Activated T-helper 1 cell treated with anti-CD3 and anti-CD28 coated beads, Interleukin-12 subunit alpha, Interleukin-12 subunit beta, Interleukin-2, Interleukin-4 antibody, amounts not matched to agents 30 ng/mL and 10 ng/mL and 1 ng/mL, durations not matched to agents 14 hours and 24 hours and 36 hours (primary cell): ENCODE measurements at regions not wholly inside any gene's neighbourhood (a gene's known extent, or its start where the extent isn't known, plus 50 kb on each side); places are given as distances from the start of the nearest gene placed in this dataset.
"Not testable (repeated sequence)": the region's sequence is repeated elsewhere in the genome, so short reads cannot be mapped to it uniquely, and the experiment has no call there.

ENCODE experiments used
- DNase-seq: peaks from one replicate; pipeline ENCODE4 v3.0.0; 2021; ENCODE audit warnings: low spot score
- H3K27ac Mint-ChIP-seq: one replicate; pipeline ENCODE4 v1.8.0; 2021; ENCODE audit warnings: mild to moderate bottlenecking, mixed read lengths
- H3K27me3 Mint-ChIP-seq: one replicate; pipeline ENCODE4 v1.8.0; 2022; ENCODE audit warnings: mild to moderate bottlenecking, moderate library complexity, mixed read lengths; ENCODE audit not compliant: insufficient read depth
- H3K36me3 Mint-ChIP-seq: one replicate; pipeline ENCODE4 v1.8.0; 2021; ENCODE audit warnings: low read depth, mixed read lengths
- H3K4me1 Mint-ChIP-seq: one replicate; pipeline ENCODE4 v1.8.0; 2021; ENCODE audit warnings: low read depth, mixed read lengths
- H3K4me3 Mint-ChIP-seq: one replicate; pipeline ENCODE4 v1.8.0; 2021; ENCODE audit warnings: mild to moderate bottlenecking, moderate library complexity, mixed read lengths
- H3K9me3 Mint-ChIP-seq: one replicate; pipeline ENCODE4 v1.8.0; 2021; ENCODE audit warnings: mixed read lengths
- intact Hi-C: fragments of 100-400 bp; cut with micrococcal nuclease; formaldehyde crosslinking; loops from one replicate; pipeline ENCODE4 v1.15.1; 2024

DNA sequence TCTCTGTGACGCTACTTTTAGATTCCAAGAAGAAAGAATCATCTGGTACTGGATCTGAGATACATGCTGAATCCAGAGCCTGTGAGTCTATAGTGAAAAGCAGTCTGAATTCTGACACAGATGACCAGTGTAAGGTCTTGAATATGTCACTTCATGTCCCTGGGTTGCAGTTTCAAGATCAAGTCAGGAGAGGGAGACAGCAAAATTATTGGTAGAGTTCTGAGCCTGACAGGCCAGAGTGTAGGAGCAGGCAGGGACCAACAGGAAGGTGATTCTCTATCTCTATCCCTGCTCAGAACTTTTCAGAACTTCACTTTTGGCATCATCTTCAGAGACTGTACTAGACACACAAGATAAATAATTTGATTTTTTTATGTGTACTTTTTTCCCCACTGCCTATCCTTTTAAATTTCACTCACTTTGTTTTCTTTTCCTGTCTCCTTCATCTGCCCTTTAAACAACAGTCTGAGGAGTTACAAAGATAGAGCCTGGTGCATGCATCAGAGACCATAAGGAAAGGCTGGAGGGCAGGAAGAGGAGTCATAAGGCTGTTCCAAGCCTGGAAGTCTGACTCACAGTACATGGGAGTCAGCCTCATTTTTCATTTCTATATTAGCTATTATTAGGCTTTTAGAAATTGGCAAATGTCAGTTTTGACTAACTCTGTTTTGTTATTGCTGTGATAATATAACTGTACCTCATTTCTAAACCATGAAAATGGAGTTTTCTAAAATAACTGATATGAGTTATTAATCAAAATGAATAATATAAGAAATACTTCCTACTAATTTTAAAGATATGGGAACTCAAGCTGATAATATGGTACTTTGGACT is 120.2 kb upstream of the TMEM229A start:
- H3K9me3 Mint-ChIP-seq: no peaks in the 10 kb centered on the region
- H3K27me3 Mint-ChIP-seq: no peaks in the 10 kb centered on the region
- no peak overlapping the region for H3K27ac Mint-ChIP-seq
- H3K4me1 Mint-ChIP-seq: no peaks in the 10 kb centered on the region
- intact Hi-C loops: loop anchor here (2.0 kb wide), 1 partner anchor 632 kb away; no protein-coding TSS in a partner anchor
- no peak overlapping the region for H3K4me3 Mint-ChIP-seq
- DNase-seq: no peak
- H3K36me3 Mint-ChIP-seq: no peaks in the 10 kb centered on the region

- no peak overlapping the region for H3K4me3 Mint-ChIP-seq
- H3K27ac Mint-ChIP-seq: no peak overlapping the region
- intact Hi-C loops: no loop called here
- no peak for DNase-seq
- no peaks in the 10 kb centered on the region for H3K27me3 Mint-ChIP-seq
- peaks cover 4% of the 10 kb centered on the region for H3K9me3 Mint-ChIP-seq
- H3K4me1 Mint-ChIP-seq: no peaks in the 10 kb centered on the region
- H3K36me3 Mint-ChIP-seq: no peaks in the 10 kb centered on the region
Measured at GRCh38 chr7:124137664-124138063, 104.8 kb upstream of the TMEM229A start.

GRCh38 chr7:124124201-124124600 is 91.3 kb upstream of the TMEM229A start:
- H3K4me3 Mint-ChIP-seq: no peak overlapping the region
- no peaks in the 10 kb centered on the region for H3K4me1 Mint-ChIP-seq
- intact Hi-C loops: no loop called here
- DNase-seq: no peak
- H3K36me3 Mint-ChIP-seq: no peaks in the 10 kb centered on the region
- no peaks in the 10 kb centered on the region for H3K9me3 Mint-ChIP-seq
- no peaks in the 10 kb centered on the region for H3K27me3 Mint-ChIP-seq
- H3K27ac Mint-ChIP-seq: no peak overlapping the region

DNA sequence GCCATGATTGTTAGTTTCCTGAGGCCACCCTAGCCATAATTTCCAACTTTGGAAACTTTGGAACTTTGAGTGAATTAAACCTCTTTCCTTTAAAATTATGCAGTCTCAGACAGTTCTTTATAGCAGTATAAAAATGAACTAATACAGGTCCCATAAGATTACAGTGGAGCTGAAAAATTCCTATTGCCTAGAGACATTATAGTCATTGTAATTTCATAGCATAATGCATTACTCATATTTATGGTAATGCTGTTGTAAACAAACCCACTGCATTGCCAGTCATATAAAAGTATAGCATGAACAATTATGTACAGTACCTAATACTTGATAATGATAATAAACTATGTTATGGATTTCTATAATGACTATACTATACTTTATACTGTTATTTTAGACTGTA is 88.0 kb upstream of the TMEM229A start:
- DNase-seq: no peak
- Mint-ChIP-seq H3K4me3 (no peak overlapping the region), H3K4me1 (no peaks in the 10 kb centered on the region), H3K27me3 (no peaks in the 10 kb centered on the region), H3K9me3 (no peaks in the 10 kb centered on the region), H3K27ac (no peak overlapping the region), H3K36me3 (no peaks in the 10 kb centered on the region)
- intact Hi-C loops: no loop called here

- Mint-ChIP-seq H3K36me3 (no peaks in the 10 kb centered on the region), H3K27ac (no peak overlapping the region)
Measured at GRCh38 chr7:124113045-124113444, 80.2 kb upstream of the TMEM229A start.

DNA sequence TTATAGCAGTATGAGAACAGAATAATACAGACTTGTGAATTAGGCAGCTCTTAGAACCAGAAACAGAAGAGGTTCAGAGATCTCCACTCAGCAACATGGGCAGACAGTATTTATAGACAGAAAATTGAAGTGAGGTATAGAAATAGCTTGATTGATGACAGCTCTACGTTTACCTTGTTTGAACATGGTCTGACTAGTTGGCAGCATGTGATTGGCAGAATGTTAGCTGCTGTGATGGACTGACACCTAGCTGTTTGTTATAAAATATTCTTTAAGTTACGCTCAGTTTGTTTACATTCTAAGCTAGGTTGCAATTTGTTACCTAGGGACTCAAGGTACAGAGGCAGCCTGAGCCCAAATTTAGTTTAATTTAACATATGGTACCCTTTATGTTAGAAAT is 73.7 kb upstream of the TMEM229A start:
- no peaks in the 10 kb centered on the region for H3K9me3 Mint-ChIP-seq
- no peak overlapping the region for H3K4me3 Mint-ChIP-seq
- no peaks in the 10 kb centered on the region for H3K27me3 Mint-ChIP-seq
- no peak for DNase-seq
- H3K36me3 Mint-ChIP-seq: no peaks in the 10 kb centered on the region
- no peak overlapping the region for H3K27ac Mint-ChIP-seq
- H3K4me1 Mint-ChIP-seq: no peaks in the 10 kb centered on the region
- intact Hi-C loops: no loop called here

More at GRCh38 chr7:124113045-124113444, 80.2 kb upstream of the TMEM229A start:
- Mint-ChIP-seq H3K9me3 (no peaks in the 10 kb centered on the region), H3K4me1 (no peaks in the 10 kb centered on the region), H3K4me3 (no peak overlapping the region), H3K27me3 (no peaks in the 10 kb centered on the region)
- intact Hi-C loops: no loop called here
- no peak for DNase-seq

DNA sequence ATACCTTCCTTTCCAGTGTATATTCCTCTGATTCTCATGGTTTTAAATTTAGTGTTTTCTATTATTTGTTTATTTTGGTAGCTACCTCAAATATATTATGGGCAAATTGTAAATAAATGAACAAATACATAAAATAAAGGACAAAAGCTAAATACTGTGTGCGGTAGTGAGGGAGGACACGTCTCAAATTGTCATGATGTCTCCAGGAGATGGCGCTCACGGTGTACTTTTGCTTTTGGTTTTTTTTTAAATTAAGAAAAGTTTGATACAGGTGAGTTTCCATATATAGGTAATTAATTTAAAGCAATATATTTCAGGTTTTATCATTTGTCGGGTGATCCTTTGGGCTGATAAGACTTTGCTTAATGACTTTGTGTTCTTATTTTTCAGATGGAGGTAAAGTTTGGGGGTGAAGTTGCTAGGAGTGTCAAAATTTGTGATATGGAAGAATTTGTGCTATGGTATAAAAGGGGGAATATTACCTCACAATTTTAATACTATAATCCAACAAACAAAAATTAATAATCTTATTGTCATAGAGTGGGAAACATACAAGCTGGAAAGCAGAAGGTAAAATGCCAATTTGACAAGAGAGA is 68.4 kb upstream of the TMEM229A start:
- DNase-seq: no peak
- intact Hi-C loops: loop anchor here (2.0 kb wide), 1 partner anchor 756 kb away; no protein-coding TSS in a partner anchor

DNA sequence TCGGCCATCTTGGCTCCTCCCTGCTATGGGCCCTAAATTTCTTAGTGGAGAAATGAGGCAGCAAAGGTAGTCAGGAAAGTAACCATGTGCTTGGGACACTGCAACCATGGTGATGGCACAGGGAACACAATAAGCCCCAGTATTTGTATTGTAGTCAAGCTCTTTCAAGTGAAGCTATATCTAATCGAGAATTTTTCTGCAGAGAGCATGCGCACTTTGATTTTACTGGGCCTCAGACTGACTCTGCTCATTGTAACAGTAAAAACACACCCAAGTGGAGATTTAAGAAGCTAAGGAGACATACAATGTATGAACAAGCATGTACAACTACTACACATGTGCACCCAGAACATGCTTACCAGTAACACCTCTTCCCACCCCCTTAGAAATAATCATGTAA is 67.3 kb upstream of the TMEM229A start:
- Mint-ChIP-seq H3K27me3 (no peaks in the 10 kb centered on the region), H3K4me1 (no peaks in the 10 kb centered on the region), H3K27ac (no peak overlapping the region), H3K4me3 (no peak overlapping the region), H3K36me3 (no peaks in the 10 kb centered on the region), H3K9me3 (no peaks in the 10 kb centered on the region)
- DNase-seq: no peak
- intact Hi-C loops: loop anchor here (2.0 kb wide), 1 partner anchor 757 kb away; no protein-coding TSS in a partner anchor

More for the DNA sequence above, 68.4 kb upstream of the TMEM229A start:
- Mint-ChIP-seq H3K27ac (no peak overlapping the region), H3K4me1 (no peaks in the 10 kb centered on the region), H3K36me3 (no peaks in the 10 kb centered on the region), H3K4me3 (no peak overlapping the region), H3K27me3 (no peaks in the 10 kb centered on the region), H3K9me3 (no peaks in the 10 kb centered on the region)

GRCh38 chr7:124099585-124099984 is 66.7 kb upstream of the TMEM229A start:
- H3K4me1 Mint-ChIP-seq, H3K9me3 Mint-ChIP-seq, H3K4me3 Mint-ChIP-seq, intact Hi-C loops, H3K27ac Mint-ChIP-seq, DNase-seq, H3K36me3 Mint-ChIP-seq, H3K27me3 Mint-ChIP-seq: not testable (repeated sequence)

DNA sequence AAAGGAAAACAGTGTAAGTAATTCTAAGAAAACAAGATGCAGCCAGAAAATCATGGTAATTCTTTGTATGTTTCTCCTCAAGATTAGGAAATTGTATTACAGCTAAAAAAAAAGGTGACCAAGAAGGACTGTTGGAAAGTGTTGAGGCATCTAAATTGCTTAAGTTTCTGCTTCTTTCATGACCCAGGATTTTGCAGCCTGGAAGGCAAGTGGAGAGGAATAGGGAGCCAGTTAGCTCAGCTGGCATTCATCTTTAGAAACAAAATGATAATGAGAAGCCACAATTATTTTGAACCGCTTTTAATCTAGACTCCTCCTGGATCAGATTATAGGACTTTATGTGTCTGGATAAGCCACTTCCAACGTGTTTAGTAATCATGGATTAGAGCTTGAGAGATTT is 56.8 kb upstream of the TMEM229A start:
- Mint-ChIP-seq H3K4me3 (no peak overlapping the region), H3K27ac (no peak overlapping the region), H3K27me3 (peaks cover 4% of the 10 kb centered on the region), H3K36me3 (no peaks in the 10 kb centered on the region), H3K4me1 (no peaks in the 10 kb centered on the region), H3K9me3 (no peaks in the 10 kb centered on the region)
- no peak for DNase-seq
- intact Hi-C loops: no loop called here

DNA sequence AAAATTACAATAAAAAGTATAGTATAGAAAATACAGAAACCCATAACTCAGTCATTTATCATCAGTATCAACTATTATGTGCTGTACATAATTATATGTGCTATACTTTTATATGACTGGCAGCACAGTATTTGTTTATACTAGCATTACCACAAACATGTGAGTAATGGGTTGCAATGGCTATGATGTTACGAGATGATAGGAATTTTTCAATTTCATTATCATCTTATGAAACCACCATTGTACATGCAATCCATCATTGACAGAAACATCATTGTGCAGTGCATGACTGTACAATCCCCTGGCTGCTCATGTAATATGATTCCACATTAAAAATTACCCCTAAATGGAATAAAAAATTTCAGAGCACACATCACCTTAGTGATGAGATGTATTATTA is 55.7 kb upstream of the TMEM229A start:
- no peak overlapping the region for H3K4me3 Mint-ChIP-seq
- no peaks in the 10 kb centered on the region for H3K36me3 Mint-ChIP-seq
- no peak for DNase-seq
- H3K9me3 Mint-ChIP-seq: no peaks in the 10 kb centered on the region
- H3K27me3 Mint-ChIP-seq: peaks cover 4% of the 10 kb centered on the region
- H3K4me1 Mint-ChIP-seq: no peaks in the 10 kb centered on the region
- intact Hi-C loops: no loop called here
- H3K27ac Mint-ChIP-seq: no peak overlapping the region

DNA sequence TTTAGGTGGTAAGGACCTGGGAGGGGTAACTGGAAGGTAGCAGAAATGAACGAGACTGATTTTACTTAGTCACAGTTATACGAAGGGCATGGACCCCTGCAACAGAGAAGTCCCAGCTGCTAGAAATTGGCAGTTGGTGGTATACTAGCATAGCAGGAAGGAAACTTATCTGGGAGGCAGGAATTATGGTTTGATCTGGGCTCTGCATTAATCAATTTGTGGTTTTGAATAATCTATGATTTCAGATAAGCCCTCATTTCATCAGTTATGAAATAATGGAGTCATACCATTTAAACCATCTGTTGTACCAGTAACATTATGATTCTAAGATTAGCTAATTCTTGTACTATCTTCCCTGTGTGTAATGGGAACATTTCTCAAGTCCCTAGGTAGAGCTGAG is 54.0 kb upstream of the TMEM229A start:
- H3K4me1 Mint-ChIP-seq: no peaks in the 10 kb centered on the region
- no peak overlapping the region for H3K4me3 Mint-ChIP-seq
- no peak overlapping the region for H3K27ac Mint-ChIP-seq
- no peaks in the 10 kb centered on the region for H3K9me3 Mint-ChIP-seq
- peaks cover 4% of the 10 kb centered on the region for H3K27me3 Mint-ChIP-seq
- intact Hi-C loops: no loop called here
- H3K36me3 Mint-ChIP-seq: no peaks in the 10 kb centered on the region
- DNase-seq: no peak

- H3K9me3 Mint-ChIP-seq: no peaks in the 10 kb centered on the region
- no peak overlapping the region for H3K4me3 Mint-ChIP-seq
- intact Hi-C loops: no loop called here
- DNase-seq: no peak
- H3K4me1 Mint-ChIP-seq: no peaks in the 10 kb centered on the region
- no peak overlapping the region for H3K27ac Mint-ChIP-seq
- peaks cover 4% of the 10 kb centered on the region for H3K27me3 Mint-ChIP-seq
- no peaks in the 10 kb centered on the region for H3K36me3 Mint-ChIP-seq
Measured at GRCh38 chr7:124085179-124085578, 52.3 kb upstream of the TMEM229A start.
